Stimulated activated naive B cell treated with anti-CD40 and anti-IgM and Interleukin-4, amounts not matched to agents 10 μg/mL and 1 μg/mL and 100 μg/mL, for 72 hours (primary cell): ENCODE measurements at regions not wholly inside any gene's neighbourhood (a gene's known extent, or its start where the extent isn't known, plus 50 kb on each side); places are given as distances from the start of the nearest gene placed in this dataset.

Source experiments
- ATAC-seq, 2 donors: fragments of 150-1000 bp; cut with Tn5 transposase; replicated peaks; 2 replicates each; pipeline ENCODE4 v1.10.0; 2021; ENCODE audit warnings: moderate library complexity in 1 of 2
- DNase-seq: peaks from one replicate; pipeline ENCODE4 v3.0.0; 2021
- H3K27ac Mint-ChIP-seq: one replicate; pipeline ENCODE4 v1.8.0; 2022; ENCODE audit warnings: mild to moderate bottlenecking, mixed read lengths
- H3K27me3 Mint-ChIP-seq, 2 donors: one replicate each; pipeline ENCODE4 v1.8.0; 2022; ENCODE audit warnings: mixed read lengths in 2 of 2
- H3K36me3 Mint-ChIP-seq, 2 donors: one replicate each; pipeline ENCODE4 v1.8.0; 2022; ENCODE audit warnings: mixed read lengths in 2 of 2, mild to moderate bottlenecking in 1 of 2
- H3K4me1 Mint-ChIP-seq, 2 donors: one replicate each; pipeline ENCODE4 v1.8.0; 2022; ENCODE audit warnings: mixed read lengths in 2 of 2, mild to moderate bottlenecking in 1 of 2
- H3K4me3 Mint-ChIP-seq, 2 donors: one replicate each; pipeline ENCODE4 v1.8.0; 2022; ENCODE audit warnings: mild to moderate bottlenecking in 2 of 2, mixed read lengths in 2 of 2, moderate library complexity in 1 of 2
- H3K9me3 Mint-ChIP-seq, 2 donors: one replicate each; pipeline ENCODE4 v1.8.0; 2022; ENCODE audit warnings: mixed read lengths in 2 of 2, mild to moderate bottlenecking in 1 of 2

GRCh38 chr6:67567842-67568241, 1067.2 kb upstream of the ADGRB3 start:
- Mint-ChIP-seq H3K4me1 (no peaks in the 10 kb centered on the region), H3K27ac (no peak overlapping the region), H3K4me3 (no peak overlapping the region), H3K27me3 (no peaks in the 10 kb centered on the region), H3K36me3 (no peaks in the 10 kb centered on the region), H3K9me3 (peaks cover 4 to 6% of the 10 kb centered on the region in 2 donors)
- ATAC-seq (no peak), DNase-seq (no peak)

GRCh38 chr6:67563671-67564070, 1071.4 kb upstream of the ADGRB3 start:
- H3K4me3 Mint-ChIP-seq = no peak overlapping the region
- H3K27me3 Mint-ChIP-seq = no peaks in the 10 kb centered on the region
- peaks cover 0 to 3% of the 10 kb centered on the region in 2 donors for H3K9me3 Mint-ChIP-seq
- H3K36me3 Mint-ChIP-seq = no peaks in the 10 kb centered on the region
- no peak overlapping the region for H3K27ac Mint-ChIP-seq
- no peaks in the 10 kb centered on the region for H3K4me1 Mint-ChIP-seq
- DNase-seq (no peak), ATAC-seq (no peak)

- Mint-ChIP-seq H3K4me3 (no peak overlapping the region), H3K27me3 (no peaks in the 10 kb centered on the region), H3K27ac (no peak overlapping the region), H3K4me1 (no peaks in the 10 kb centered on the region), H3K36me3 (no peaks in the 10 kb centered on the region), H3K9me3 (peaks cover 5 to 11% of the 10 kb centered on the region in 2 donors)
- DNase-seq (no peak), ATAC-seq (no peak)
These were observed 1075.0 kb upstream of the ADGRB3 start for GRCh38 chr6:67560068-67560467.

GRCh38 chr6:67558985-67559384, 1076.1 kb upstream of the ADGRB3 start:
- no peak for ATAC-seq
- DNase-seq = no peak
- peaks cover 7 to 11% of the 10 kb centered on the region in 2 donors for H3K9me3 Mint-ChIP-seq

GRCh38 chr6:67544851-67545452, 1090.1 kb upstream of the ADGRB3 start:
- peaks cover 8 to 13% of the 10 kb centered on the region in 2 donors for H3K9me3 Mint-ChIP-seq
- no peaks in the 10 kb centered on the region for H3K36me3 Mint-ChIP-seq
- no peaks in the 10 kb centered on the region for H3K4me1 Mint-ChIP-seq
- DNase-seq (no peak), ATAC-seq (no peak)
- H3K27me3 Mint-ChIP-seq = no peaks in the 10 kb centered on the region
- no peak overlapping the region for H3K27ac Mint-ChIP-seq
- H3K4me3 Mint-ChIP-seq = no peak overlapping the region

More at GRCh38 chr6:67558985-67559384, 1076.1 kb upstream of the ADGRB3 start:
- Mint-ChIP-seq H3K27me3 (no peaks in the 10 kb centered on the region), H3K4me3 (no peak overlapping the region), H3K4me1 (no peaks in the 10 kb centered on the region), H3K27ac (no peak overlapping the region), H3K36me3 (no peaks in the 10 kb centered on the region)

GRCh38 chr6:67541586-67541985, 1093.5 kb upstream of the ADGRB3 start:
- Mint-ChIP-seq H3K36me3 (no peaks in the 10 kb centered on the region), H3K27me3 (no peaks in the 10 kb centered on the region), H3K4me3 (no peak overlapping the region), H3K9me3 (peaks cover 8 to 11% of the 10 kb centered on the region in 2 donors), H3K27ac (no peak overlapping the region), H3K4me1 (no peaks in the 10 kb centered on the region)
- DNase-seq = no peak
- ATAC-seq = no peak

GRCh38 chr6:67538032-67538431, 1097.0 kb upstream of the ADGRB3 start:
- no peak for DNase-seq
- no peak for ATAC-seq

GRCh38 chr6:67535946-67536345, 1099.1 kb upstream of the ADGRB3 start:
- Mint-ChIP-seq H3K27me3 (no peaks in the 10 kb centered on the region), H3K36me3 (no peaks in the 10 kb centered on the region), H3K4me1 (no peaks in the 10 kb centered on the region), H3K4me3 (no peak overlapping the region), H3K9me3 (peaks cover 5% of the 10 kb centered on the region in 2 donors), H3K27ac (no peak overlapping the region)
- DNase-seq (no peak), ATAC-seq (no peak)

More at GRCh38 chr6:67538032-67538431, 1097.0 kb upstream of the ADGRB3 start:
- Mint-ChIP-seq H3K36me3 (no peaks in the 10 kb centered on the region), H3K4me1 (no peaks in the 10 kb centered on the region), H3K9me3 (peaks cover 7 to 12% of the 10 kb centered on the region in 2 donors), H3K27ac (no peak overlapping the region), H3K4me3 (no peak overlapping the region), H3K27me3 (no peaks in the 10 kb centered on the region)

GRCh38 chr6:67506352-67506751, 1128.7 kb upstream of the ADGRB3 start:
- H3K27ac Mint-ChIP-seq = no peak overlapping the region
- ATAC-seq (no peak), DNase-seq (no peak)
- no peaks in the 10 kb centered on the region for H3K4me1 Mint-ChIP-seq
- peaks cover 7 to 12% of the 10 kb centered on the region in 2 donors for H3K9me3 Mint-ChIP-seq
- no peak overlapping the region for H3K4me3 Mint-ChIP-seq
- no peaks in the 10 kb centered on the region for H3K27me3 Mint-ChIP-seq
- H3K36me3 Mint-ChIP-seq = no peaks in the 10 kb centered on the region

GRCh38 chr6:67501755-67502154, 1133.3 kb upstream of the ADGRB3 start:
- Mint-ChIP-seq H3K36me3 (no peaks in the 10 kb centered on the region), H3K27ac (no peak overlapping the region), H3K4me3 (no peak overlapping the region), H3K4me1 (no peaks in the 10 kb centered on the region), H3K27me3 (no peaks in the 10 kb centered on the region), H3K9me3 (peaks cover 4 to 7% of the 10 kb centered on the region in 2 donors)
- ATAC-seq (no peak), DNase-seq (no peak)

GRCh38 chr6:67497749-67498148, 1137.3 kb upstream of the ADGRB3 start:
- DNase-seq = no peak

GRCh38 chr6:67496191-67496590, 1138.9 kb upstream of the ADGRB3 start:
- Mint-ChIP-seq H3K9me3 (peaks cover 4 to 7% of the 10 kb centered on the region in 2 donors), H3K27me3 (no peaks in the 10 kb centered on the region), H3K4me1 (no peaks in the 10 kb centered on the region), H3K36me3 (no peaks in the 10 kb centered on the region), H3K27ac (no peak overlapping the region), H3K4me3 (no peak overlapping the region)
- no peak for ATAC-seq
- DNase-seq = no peak

More at GRCh38 chr6:67497749-67498148, 1137.3 kb upstream of the ADGRB3 start:
- no peaks in the 10 kb centered on the region for H3K4me1 Mint-ChIP-seq
- no peak overlapping the region for H3K4me3 Mint-ChIP-seq
- peaks cover 4 to 8% of the 10 kb centered on the region in 2 donors for H3K9me3 Mint-ChIP-seq
- no peak for ATAC-seq
- no peak overlapping the region for H3K27ac Mint-ChIP-seq
- H3K27me3 Mint-ChIP-seq = no peaks in the 10 kb centered on the region
- no peaks in the 10 kb centered on the region for H3K36me3 Mint-ChIP-seq

GRCh38 chr6:67493682-67494081, 1141.4 kb upstream of the ADGRB3 start:
- no peak for DNase-seq
- no peaks in the 10 kb centered on the region for H3K4me1 Mint-ChIP-seq
- no peak overlapping the region for H3K4me3 Mint-ChIP-seq
- H3K27ac Mint-ChIP-seq = no peak overlapping the region
- no peaks in the 10 kb centered on the region for H3K36me3 Mint-ChIP-seq
- peaks cover 4 to 9% of the 10 kb centered on the region in 2 donors for H3K9me3 Mint-ChIP-seq
- no peak for ATAC-seq
- H3K27me3 Mint-ChIP-seq = no peaks in the 10 kb centered on the region

- ATAC-seq (no peak), DNase-seq (no peak)
- Mint-ChIP-seq H3K27ac (no peak overlapping the region), H3K27me3 (no peaks in the 10 kb centered on the region), H3K36me3 (no peaks in the 10 kb centered on the region), H3K4me3 (no peak overlapping the region), H3K9me3 (peaks cover 0 to 5% of the 10 kb centered on the region in 2 donors), H3K4me1 (no peaks in the 10 kb centered on the region)
These were observed 1159.4 kb upstream of the ADGRB3 start for GRCh38 chr6:67475700-67476099.

- ATAC-seq (no peak), DNase-seq (no peak)
- no peaks in the 10 kb centered on the region for H3K27me3 Mint-ChIP-seq
- no peaks in the 10 kb centered on the region for H3K36me3 Mint-ChIP-seq
- no peak overlapping the region for H3K4me3 Mint-ChIP-seq
- H3K4me1 Mint-ChIP-seq = no peaks in the 10 kb centered on the region
- peaks cover 0 to 14% of the 10 kb centered on the region in 2 donors for H3K9me3 Mint-ChIP-seq
- no peak overlapping the region for H3K27ac Mint-ChIP-seq
These were observed 1167.7 kb upstream of the ADGRB3 start for GRCh38 chr6:67467341-67467740.
